HG03095 (cell line): ENCODE measurements at regions not wholly inside any gene's neighbourhood (a gene's known extent, or its start where the extent isn't known, plus 50 kb on each side); places are given as distances from the start of the nearest gene placed in this dataset.

Experiments
- ATAC-seq: cut with Tn5 transposase; IDR thresholded peaks from one replicate; pipeline ENCODE4 v1.9.1; 2021; ENCODE audit warnings: moderate library complexity; ENCODE audit not compliant: unreplicated experiment

GRCh38 chr4:24303926-24304325, 280.4 kb downstream of the DHX15 start:
- no peak for ATAC-seq

GRCh38 chr4:24298911-24299310, 285.4 kb downstream of the DHX15 start:
- ATAC-seq, result no peak

- ATAC-seq, result no peak
These were observed 297.3 kb downstream of the DHX15 start for GRCh38 chr4:24287096-24287495.

- ATAC-seq, result no peak
These were observed 298.6 kb downstream of the DHX15 start for GRCh38 chr4:24285759-24286158.

GRCh38 chr4:24282446-24282845, 301.9 kb downstream of the DHX15 start:
- no peak for ATAC-seq

GRCh38 chr4:24279911-24280375, 304.4 kb downstream of the DHX15 start:
- ATAC-seq, result no peak

GRCh38 chr4:24279469-24279868, 304.9 kb downstream of the DHX15 start:
- ATAC-seq, result no peak

GRCh38 chr4:24278693-24279092, 305.7 kb downstream of the DHX15 start:
- no peak for ATAC-seq

- ATAC-seq, result no peak
These were observed 309.9 kb downstream of the DHX15 start for GRCh38 chr4:24274381-24274941.

- ATAC-seq, result no peak
These were observed 311.2 kb downstream of the DHX15 start for GRCh38 chr4:24273136-24273535.

- ATAC-seq, result no peak
These were observed 317.2 kb downstream of the DHX15 start for GRCh38 chr4:24266951-24267722.

GRCh38 chr4:24265989-24266388, 318.4 kb downstream of the DHX15 start:
- ATAC-seq, result no peak

- no peak for ATAC-seq
These were observed 321.7 kb downstream of the DHX15 start for GRCh38 chr4:24262616-24263015.

- ATAC-seq, result no peak
These were observed 322.3 kb downstream of the DHX15 start for GRCh38 chr4:24262084-24262483.

GRCh38 chr4:24260923-24261564, 323.3 kb downstream of the DHX15 start:
- ATAC-seq, result no peak

- ATAC-seq, result no peak
These were observed 324.1 kb downstream of the DHX15 start for GRCh38 chr4:24260133-24260715.

GRCh38 chr4:24256547-24256946, 327.8 kb downstream of the DHX15 start:
- no peak for ATAC-seq

- ATAC-seq, result no peak
These were observed 328.3 kb downstream of the DHX15 start for GRCh38 chr4:24256066-24256465.

GRCh38 chr4:24252121-24252520, 332.2 kb downstream of the DHX15 start:
- ATAC-seq, result no peak

- no peak for ATAC-seq
These were observed 332.8 kb downstream of the DHX15 start for GRCh38 chr4:24251589-24251988.

GRCh38 chr4:24249972-24250371, 334.4 kb downstream of the DHX15 start:
- ATAC-seq, result no peak
